K562 (cell line): ENCODE measurements at regions not wholly inside any gene's neighbourhood (a gene's known extent, or its start where the extent isn't known, plus 50 kb on each side); places are given as distances from the start of the nearest gene placed in this dataset.

Experiments used
- ATAC-seq: fragments of 200-7000 bp; cut with Tn5 transposase; 3 replicates; pipeline ENCODE4 v1.9.1; 2020; ENCODE audit warnings: moderate library complexity
- BruUV-seq: library from RNA; stranded (reverse); fragments of 400-500 nt; replicated peaks from 2 replicates; lab custom pipeline; 2021; lab: Mats Ljungman, UMichigan
- CTCF ChIA-PET: fragments of 300-600 bp; formaldehyde crosslinking; extraction: SDS; loops from one replicate; lab custom pipeline; 2021; ENCODE audit warnings: low intra/inter-chr PET ratio; lab: Yijun Ruan, JAX
- POLR2A ChIA-PET: fragments of 300-600, 350-650 bp; sonication (Branson Sonifier 250); formaldehyde crosslinking; extraction: SDS; loops from one replicate; lab custom pipeline; 2021; ENCODE audit warnings: antibody characterized with exemption, inconsistent platforms; lab: Yijun Ruan, JAX
- DNase-seq, 4 experiments: peaks; one replicate each; pipeline versions ENCODE4 v3.0.0 to v3.0.0-alpha.2; 2011 to 2018; ENCODE audit warnings: low spot score in 3 of 4, mixed read lengths in 3 of 4; ENCODE audit errors: extremely low read depth in 1 of 4
- FAIRE-seq: peaks from 2 replicates; lab custom pipeline; 2011; peaks lifted over from hg19 to GRCh38; lab: Jason Lieb, UNC
- H2AFZ ChIP-seq: 2 replicates; pipeline ENCODE4 v1.6.0; 2011; ENCODE audit warnings: low read depth, low read length, control low read depth, inconsistent platforms
- H3K27ac ChIP-seq: fragments of 200-600 bp; 3 replicates; pipeline ENCODE4 v1.8.0; 2011; ENCODE audit warnings: low read depth, mild to moderate bottlenecking, control low read depth, inconsistent platforms, low read length, moderate library complexity, mixed read lengths; ENCODE audit errors: extremely low read depth
- H3K27me3 ChIP-seq, 2 experiments: fragments of 300-600 bp in 1 of 2; 2 replicates in 1 of 2; 3 replicates in 1 of 2; pipeline versions ENCODE4 v1.6.0 to v1.8.0; 2011; ENCODE audit warnings: inconsistent platforms in 2 of 2, low read length in 2 of 2, mild to moderate bottlenecking in 1 of 2, mixed read lengths in 1 of 2, moderate library complexity in 1 of 2; ENCODE audit not compliant: control insufficient read depth in 2 of 2, insufficient read depth in 2 of 2
- H3K36me3 ChIP-seq: fragments of 300-600 bp; 3 replicates; pipeline ENCODE4 v1.8.0; 2011; ENCODE audit warnings: mild to moderate bottlenecking, low read length, inconsistent platforms; ENCODE audit not compliant: control insufficient read depth, insufficient read depth
- H3K4me1 ChIP-seq, 2 experiments: fragments of 200-600 bp in 1 of 2; replicated peaks in 1 of 2; 2 replicates in 1 of 2; 3 replicates in 1 of 2; pipeline versions ENCODE4 v1.5.1 to v1.8.0; 2011; ENCODE audit warnings: inconsistent platforms in 2 of 2, low read length in 2 of 2, mild to moderate bottlenecking in 1 of 2, mixed read lengths in 1 of 2, moderate library complexity in 1 of 2; ENCODE audit not compliant: control insufficient read depth in 2 of 2, insufficient read depth in 2 of 2
- H3K4me2 ChIP-seq: 2 replicates; pipeline ENCODE4 v1.6.1; 2011; ENCODE audit warnings: low read length, control low read depth, inconsistent platforms, mixed read lengths; ENCODE audit not compliant: insufficient read depth
- H3K4me3 ChIP-seq: fragments of 200-600 bp; sonication (generic), shearing (Covaris generic); 2 replicates; pipeline ENCODE4 v1.5.1; 2016; ENCODE audit warnings: control low read depth, inconsistent platforms
- H3K79me2 ChIP-seq: fragments of 200-600 bp; 3 replicates; pipeline ENCODE4 v1.8.0; 2011; ENCODE audit warnings: low read length, inconsistent platforms; ENCODE audit not compliant: control insufficient read depth, insufficient read depth
- H3K9ac ChIP-seq, 2 experiments: 2 replicates each; pipeline versions ENCODE4 v1.6.0 to v1.6.1; 2011; ENCODE audit warnings: low read depth in 2 of 2, low read length in 2 of 2, control low read depth in 1 of 2, inconsistent platforms in 1 of 2, mild to moderate bottlenecking in 1 of 2, mixed read lengths in 1 of 2; ENCODE audit not compliant: insufficient read depth in 1 of 2
- H3K9me1 ChIP-seq: one replicate; pipeline ENCODE4 v1.6.0; 2011; ENCODE audit warnings: inconsistent platforms, mild to moderate bottlenecking, low read length, moderate library complexity; ENCODE audit not compliant: control insufficient read depth, insufficient read depth
- H3K9me3 ChIP-seq: replicated peaks from 2 replicates; pipeline ENCODE4 v1.5.1; 2011; ENCODE audit warnings: low read depth, low read length, inconsistent platforms; ENCODE audit not compliant: control insufficient read depth, insufficient read depth
- H4K20me1 ChIP-seq: replicated peaks from 2 replicates; pipeline ENCODE4 v1.6.1; 2011; ENCODE audit warnings: low read length, inconsistent platforms, mixed read lengths; ENCODE audit not compliant: control insufficient read depth, insufficient read depth
- CBFA2T3 ChIP-seq: fragments of 450-650 bp; IDR thresholded peaks from 2 replicates; pipeline ENCODE4 v1.6.1; 2017
- CTBP1 ChIP-seq: fragments of 450-650 bp; IDR thresholded peaks from 2 replicates; pipeline ENCODE4 v1.6.1; 2016; ENCODE audit warnings: borderline replicate concordance
- FOXA1 ChIP-seq: fragments of 450-650 bp; IDR thresholded peaks from 2 replicates; pipeline ENCODE4 v1.6.1; 2016; ENCODE audit warnings: mild to moderate bottlenecking, borderline replicate concordance
- FOXO4 ChIP-seq: fragments of 450-650 bp; formaldehyde crosslinking; IDR thresholded peaks from 2 replicates; pipeline ENCODE4 v1.4.0; 2020; ENCODE audit warnings: mild to moderate bottlenecking, moderate library complexity
- GATA2 ChIP-seq: sonication (generic); formaldehyde crosslinking; IDR thresholded peaks from 2 replicates; pipeline ENCODE4 v1.4.0; 2020; ENCODE audit warnings: mild to moderate bottlenecking, missing genetic modification reagents
- MXI1 ChIP-seq: IDR thresholded peaks from 2 replicates; pipeline ENCODE4 v1.6.1; 2011; ENCODE audit warnings: low read depth, mild to moderate bottlenecking, improper control_type of control experiment, low read length
- NRF1 ChIP-seq, 2 experiments: fragments of 450-650 bp; IDR thresholded peaks in 1 of 2; conservative IDR thresholded peaks in 1 of 2; 2 replicates each; pipeline ENCODE4 v1.6.1; 2014; ENCODE audit warnings: mild to moderate bottlenecking in 2 of 2
- RFX7 ChIP-seq: fragments of 250-450 bp; sonication (Bioruptor Pico); IDR thresholded peaks from 2 replicates; pipeline ENCODE4 v1.5.1; 2021; ENCODE audit warnings: mild to moderate bottlenecking
- SIN3B ChIP-seq: fragments of 450-650 bp; IDR thresholded peaks from 2 replicates; pipeline ENCODE4 v1.6.1; 2017; ENCODE audit warnings: low read depth, mild to moderate bottlenecking, moderate library complexity
- WGBS: fragments of 100-300 bp; shearing (Covaris generic); methylation state at CpG from one replicate; pipeline ENCODE4 v1.1.6; 2016; ENCODE audit warnings: low coverage, mixed read lengths; ENCODE audit not compliant: insufficient coverage; ENCODE audit errors: missing lambda C conversion rate; 5-methylcytosine and 5-hydroxymethylcytosine counted together
- in situ Hi-C: fragments of 300-500 bp; cut with MboI; formaldehyde crosslinking; loops from 4 replicates; pipeline ENCODE4 v1.15.0; 2018; ENCODE audit warnings: inconsistent platforms, mixed read lengths
- intact Hi-C: fragments of 100-400 bp; cut with micrococcal nuclease; formaldehyde crosslinking; loops from 2 replicates; pipeline ENCODE4 v1.14.2; 2022
- TF ChIP-seq, protein P1 (sequence below), 2 experiments: fragments of 450-650 bp in 1 of 2; sonication (generic) in 1 of 2; formaldehyde crosslinking in 1 of 2; IDR thresholded peaks; 2 replicates each; pipeline versions ENCODE4 v1.7.1 to v1.9.0; 2016 to 2022; ENCODE audit warnings: inconsistent platforms in 1 of 2, mild to moderate bottlenecking in 1 of 2, missing genetic modification reagents in 1 of 2
- TF ChIP-seq, protein P2 (sequence below): fragments of 250-450 bp; sonication (Bioruptor Pico); IDR thresholded peaks from 2 replicates; pipeline ENCODE4 v1.9.0; 2021; ENCODE audit warnings: mild to moderate bottlenecking, inconsistent platforms

DNA sequence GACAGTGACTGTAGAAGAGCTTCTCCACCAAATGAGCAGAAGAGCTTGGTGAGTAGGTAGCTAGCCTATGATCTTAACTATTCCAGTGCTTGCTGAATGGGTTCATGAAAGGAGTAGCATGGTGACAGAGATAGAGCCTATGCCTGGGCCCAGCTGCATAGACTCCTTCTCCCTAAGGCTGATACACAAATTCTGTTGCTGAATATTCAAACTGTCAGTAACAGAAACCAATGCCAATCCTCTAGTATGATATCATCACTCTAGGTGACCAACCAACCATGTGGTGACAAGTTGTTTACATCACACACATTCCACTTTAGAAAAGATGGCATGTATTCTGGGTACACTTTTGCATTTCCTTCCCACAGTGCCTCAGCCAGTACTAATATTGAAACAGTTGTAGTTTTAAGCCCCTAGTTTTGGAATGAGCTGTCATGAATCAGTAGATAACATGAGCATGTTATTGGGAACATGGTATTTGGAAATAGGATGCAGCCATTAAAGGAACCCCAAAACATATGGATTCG is 103.4 kb upstream of the GRXCR1 start:
- no TSS peak for BruUV-seq
- Histone ChIP-seq H3K9me3 (no peaks in the 10 kb centered on the region), H3K36me3 (no peaks in the 10 kb centered on the region), H3K27me3 (no peaks in the 10 kb centered on the region), H3K27ac (no peak overlapping the region), H4K20me1 (no peaks in the 10 kb centered on the region), H2AFZ (no peak overlapping the region), H3K9me1 (no peaks in the 10 kb centered on the region), H3K79me2 (no peaks in the 10 kb centered on the region), H3K9ac (no peak overlapping the region), H3K4me1 (no peaks in the 10 kb centered on the region), H3K4me3 (no peak overlapping the region), H3K4me2 (no peak overlapping the region)
- ATAC-seq, result no peak
- POLR2A ChIA-PET, result no interaction called here
- intact Hi-C loops (no loop called here), in situ Hi-C loops (no loop called here)
- WGBS, result 0% methylated on average over 1 of the region's 1 CpG
- DNase-seq, result no peak
- CTCF ChIA-PET, result no interaction called here
- no peak for FAIRE-seq
- TF ChIP-seq RFX7 (no peak), GATA2 (no peak), FOXA1 (no peak), CBFA2T3 (no peak), NRF1 (conservative IDR thresholded peaks at IDR 0.05 in 1 of 2, IDR thresholded peaks at IDR 0.05 in 1 of 2) (no peak), MXI1 (no peak), FOXO4 (CRISPR knock-in tag) (no peak), SIN3B (no peak), CTBP1 (no peak)
- TF ChIP-seq, protein P1, sequence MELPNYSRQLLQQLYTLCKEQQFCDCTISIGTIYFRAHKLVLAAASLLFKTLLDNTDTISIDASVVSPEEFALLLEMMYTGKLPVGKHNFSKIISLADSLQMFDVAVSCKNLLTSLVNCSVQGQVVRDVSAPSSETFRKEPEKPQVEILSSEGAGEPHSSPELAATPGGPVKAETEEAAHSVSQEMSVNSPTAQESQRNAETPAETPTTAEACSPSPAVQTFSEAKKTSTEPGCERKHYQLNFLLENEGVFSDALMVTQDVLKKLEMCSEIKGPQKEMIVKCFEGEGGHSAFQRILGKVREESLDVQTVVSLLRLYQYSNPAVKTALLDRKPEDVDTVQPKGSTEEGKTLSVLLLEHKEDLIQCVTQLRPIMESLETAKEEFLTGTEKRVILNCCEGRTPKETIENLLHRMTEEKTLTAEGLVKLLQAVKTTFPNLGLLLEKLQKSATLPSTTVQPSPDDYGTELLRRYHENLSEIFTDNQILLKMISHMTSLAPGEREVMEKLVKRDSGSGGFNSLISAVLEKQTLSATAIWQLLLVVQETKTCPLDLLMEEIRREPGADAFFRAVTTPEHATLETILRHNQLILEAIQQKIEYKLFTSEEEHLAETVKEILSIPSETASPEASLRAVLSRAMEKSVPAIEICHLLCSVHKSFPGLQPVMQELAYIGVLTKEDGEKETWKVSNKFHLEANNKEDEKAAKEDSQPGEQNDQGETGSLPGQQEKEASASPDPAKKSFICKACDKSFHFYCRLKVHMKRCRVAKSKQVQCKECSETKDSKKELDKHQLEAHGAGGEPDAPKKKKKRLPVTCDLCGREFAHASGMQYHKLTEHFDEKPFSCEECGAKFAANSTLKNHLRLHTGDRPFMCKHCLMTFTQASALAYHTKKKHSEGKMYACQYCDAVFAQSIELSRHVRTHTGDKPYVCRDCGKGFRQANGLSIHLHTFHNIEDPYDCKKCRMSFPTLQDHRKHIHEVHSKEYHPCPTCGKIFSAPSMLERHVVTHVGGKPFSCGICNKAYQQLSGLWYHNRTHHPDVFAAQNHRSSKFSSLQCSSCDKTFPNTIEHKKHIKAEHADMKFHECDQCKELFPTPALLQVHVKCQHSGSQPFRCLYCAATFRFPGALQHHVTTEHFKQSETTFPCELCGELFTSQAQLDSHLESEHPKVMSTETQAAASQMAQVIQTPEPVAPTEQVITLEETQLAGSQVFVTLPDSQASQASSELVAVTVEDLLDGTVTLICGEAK (IDR thresholded peaks at IDR 0.05), result no peak
- TF ChIP-seq, protein P1 (CRISPR knock-in tag; IDR thresholded peaks at IDR 0.05), result no peak
- TF ChIP-seq, protein P2, sequence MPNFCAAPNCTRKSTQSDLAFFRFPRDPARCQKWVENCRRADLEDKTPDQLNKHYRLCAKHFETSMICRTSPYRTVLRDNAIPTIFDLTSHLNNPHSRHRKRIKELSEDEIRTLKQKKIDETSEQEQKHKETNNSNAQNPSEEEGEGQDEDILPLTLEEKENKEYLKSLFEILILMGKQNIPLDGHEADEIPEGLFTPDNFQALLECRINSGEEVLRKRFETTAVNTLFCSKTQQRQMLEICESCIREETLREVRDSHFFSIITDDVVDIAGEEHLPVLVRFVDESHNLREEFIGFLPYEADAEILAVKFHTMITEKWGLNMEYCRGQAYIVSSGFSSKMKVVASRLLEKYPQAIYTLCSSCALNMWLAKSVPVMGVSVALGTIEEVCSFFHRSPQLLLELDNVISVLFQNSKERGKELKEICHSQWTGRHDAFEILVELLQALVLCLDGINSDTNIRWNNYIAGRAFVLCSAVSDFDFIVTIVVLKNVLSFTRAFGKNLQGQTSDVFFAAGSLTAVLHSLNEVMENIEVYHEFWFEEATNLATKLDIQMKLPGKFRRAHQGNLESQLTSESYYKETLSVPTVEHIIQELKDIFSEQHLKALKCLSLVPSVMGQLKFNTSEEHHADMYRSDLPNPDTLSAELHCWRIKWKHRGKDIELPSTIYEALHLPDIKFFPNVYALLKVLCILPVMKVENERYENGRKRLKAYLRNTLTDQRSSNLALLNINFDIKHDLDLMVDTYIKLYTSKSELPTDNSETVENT (CRISPR knock-in tag), result no peak
